GM23338 (cell line): ENCODE measurements at regions not wholly inside any gene's neighbourhood (a gene's known extent, or its start where the extent isn't known, plus 50 kb on each side); places are given as distances from the start of the nearest gene placed in this dataset.

Experiments used
- ATAC-seq: fragments of 200-7000 bp; cut with Tn5 transposase; 3 replicates; pipeline ENCODE4 v1.9.1; 2020
- DNase-seq: peaks from one replicate; pipeline ENCODE4 v3.0.0-alpha.2; 2015; ENCODE audit warnings: low spot score
- H2AFZ ChIP-seq: fragments of 200-600 bp; sonication (generic); 2 replicates; pipeline ENCODE4 v1.8.0; 2016; ENCODE audit warnings: antibody characterized with exemption, mild to moderate bottlenecking, moderate library complexity
- H3F3A ChIP-seq: fragments of 200-600 bp; sonication (generic); replicated peaks from 2 replicates; pipeline ENCODE4 v1.8.0; 2017; ENCODE audit warnings: antibody characterized with exemption, mixed run types, low read depth
- H3K27ac ChIP-seq: fragments of 200-600 bp; sonication (generic); 2 replicates; pipeline ENCODE4 v1.6.1; 2016; ENCODE audit warnings: low read depth
- H3K27me3 ChIP-seq: fragments of 200-600 bp; sonication (generic); 2 replicates; pipeline ENCODE4 v1.8.0; 2016; ENCODE audit warnings: mild to moderate bottlenecking, mixed run types, moderate library complexity; ENCODE audit not compliant: insufficient read depth
- H3K36me3 ChIP-seq: fragments of 200-600 bp; sonication (generic); 2 replicates; pipeline ENCODE4 v1.8.0; 2016; ENCODE audit warnings: mild to moderate bottlenecking; ENCODE audit not compliant: insufficient read depth
- H3K4me1 ChIP-seq: fragments of 200-600 bp; sonication (generic); 2 replicates; pipeline ENCODE4 v1.8.0; 2016; ENCODE audit warnings: mild to moderate bottlenecking, moderate library complexity; ENCODE audit not compliant: insufficient read depth
- H3K4me2 ChIP-seq: fragments of 200-600 bp; sonication (generic); 2 replicates; pipeline ENCODE4 v1.7.1; 2017; ENCODE audit warnings: mixed run types
- H3K4me3 ChIP-seq: fragments of 200-600 bp; sonication (generic); 2 replicates; pipeline ENCODE4 v1.6.1; 2016; ENCODE audit warnings: mixed run types
- H3K79me2 ChIP-seq: fragments of 200-600 bp; sonication (generic); replicated peaks from 2 replicates; pipeline ENCODE4 v1.8.0; 2017; ENCODE audit warnings: mild to moderate bottlenecking; ENCODE audit not compliant: insufficient read depth
- H3K9me2 ChIP-seq: fragments of 200-600 bp; sonication (generic); 2 replicates; pipeline ENCODE4 v1.8.0; 2017; ENCODE audit not compliant: insufficient read depth
- H4K20me1 ChIP-seq: fragments of 200-600 bp; sonication (generic); replicated peaks from 2 replicates; pipeline ENCODE4 v1.8.0; 2017; ENCODE audit warnings: mild to moderate bottlenecking; ENCODE audit not compliant: insufficient read depth
- H3K27ac Mint-ChIP-seq: 2 replicates; pipeline ENCODE4 v1.8.0; 2020; ENCODE audit warnings: inconsistent platforms, mild to moderate bottlenecking, moderate library complexity, mixed read lengths
- H3K27me3 Mint-ChIP-seq: 3 replicates; pipeline ENCODE4 v1.8.0; 2022; ENCODE audit warnings: low read depth, mild to moderate bottlenecking, moderate library complexity, mixed read lengths, inconsistent platforms; ENCODE audit not compliant: insufficient read depth, poor library complexity
- H3K36me3 Mint-ChIP-seq: 3 replicates; pipeline ENCODE4 v1.8.0; 2021; ENCODE audit warnings: low read depth, mild to moderate bottlenecking, inconsistent platforms, moderate library complexity, mixed read lengths
- H3K4me1 Mint-ChIP-seq: 3 replicates; pipeline ENCODE4 v1.8.0; 2020; ENCODE audit warnings: mild to moderate bottlenecking, inconsistent platforms, mixed read lengths
- H3K4me3 Mint-ChIP-seq: 3 replicates; pipeline ENCODE4 v1.8.0; 2021; ENCODE audit warnings: moderate library complexity, mild to moderate bottlenecking, inconsistent platforms, mixed read lengths
- H3K9me3 Mint-ChIP-seq: 3 replicates; pipeline ENCODE4 v1.8.0; 2020; ENCODE audit warnings: moderate library complexity, mild to moderate bottlenecking, inconsistent platforms, mixed read lengths
- CTCF ChIP-seq, 2 experiments: fragments of 200-600 bp in 1 of 2; sonication (generic) in 1 of 2; conservative IDR thresholded peaks; 2 replicates each; pipeline versions ENCODE4 v1.5.1 to v1.6.1; 2016 to 2017; ENCODE audit warnings: antibody characterized with exemption in 2 of 2, low read depth in 2 of 2, mild to moderate bottlenecking in 2 of 2, moderate library complexity in 1 of 2
- ETS1 ChIP-seq: IDR thresholded peaks from 2 replicates; pipeline ENCODE4 v1.6.1; 2016; ENCODE audit warnings: antibody characterized with exemption
- EZH2 ChIP-seq: fragments of 200-600 bp; sonication (generic); IDR thresholded peaks from one replicate; pipeline ENCODE4 v1.8.0; 2017; ENCODE audit warnings: antibody characterized with exemption, mild to moderate bottlenecking, low read depth; ENCODE audit not compliant: unreplicated experiment
- EZH2phosphoT487 ChIP-seq: fragments of 200-600 bp; sonication (generic); IDR thresholded peaks from one replicate; pipeline ENCODE4 v1.8.1; 2018; ENCODE audit warnings: antibody characterized with exemption; ENCODE audit not compliant: unreplicated experiment
- JUNB ChIP-seq: IDR thresholded peaks from one replicate; pipeline ENCODE4 v1.6.1; 2016; ENCODE audit warnings: antibody characterized with exemption; ENCODE audit not compliant: unreplicated experiment
- NANOG ChIP-seq: IDR thresholded peaks from 2 replicates; pipeline ENCODE4 v1.6.1; 2016; ENCODE audit warnings: antibody characterized with exemption, borderline replicate concordance
- POLR2AphosphoS5 ChIP-seq: IDR thresholded peaks from 2 replicates; pipeline ENCODE4 v1.6.1; 2016; ENCODE audit warnings: antibody characterized with exemption, low read depth
- REST ChIP-seq: IDR thresholded peaks from one replicate; pipeline ENCODE4 v1.6.1; 2018; ENCODE audit warnings: antibody characterized with exemption; ENCODE audit not compliant: unreplicated experiment
- STAT1 ChIP-seq: IDR thresholded peaks from one replicate; pipeline ENCODE4 v1.6.1; 2016; ENCODE audit warnings: antibody characterized with exemption; ENCODE audit not compliant: unreplicated experiment
- ZNF114 ChIP-seq: fragments of 250-450 bp; sonication (Bioruptor Pico); IDR thresholded peaks from 2 replicates; pipeline ENCODE4 v1.5.0; 2020; ENCODE audit warnings: mild to moderate bottlenecking, moderate library complexity
- ZNF331 ChIP-seq: fragments of 250-450 bp; sonication (Bioruptor Pico); IDR thresholded peaks from 2 replicates; pipeline ENCODE4 v1.5.0; 2020; ENCODE audit warnings: low read depth, mild to moderate bottlenecking, moderate library complexity

GRCh38 chr4:145276050-145276449 is 95.7 kb upstream of the OTUD4 start:
- no peak for TF ChIP-seq ZNF114 (CRISPR knock-in tag)
- TF ChIP-seq CTCF (conservative IDR thresholded peaks at IDR 0.05; ENCODE audit: low read depth in 2 of 2) = no peak
- no peak for TF ChIP-seq NANOG
- no peak for TF ChIP-seq EZH2phosphoT487
- TF ChIP-seq POLR2AphosphoS5 = no peak
- TF ChIP-seq EZH2 = no peak
- no peak for TF ChIP-seq JUNB
- TF ChIP-seq STAT1 = no peak
- TF ChIP-seq ZNF331 (CRISPR knock-in tag) = no peak
- TF ChIP-seq ETS1 = no peak
- TF ChIP-seq REST = no peak
- no peaks in the 10 kb centered on the region for H4K20me1 ChIP-seq
- H3K9me3 Mint-ChIP-seq = no peaks in the 10 kb centered on the region
- H3K9me2 ChIP-seq = 0 out of 2 replicates have a peak, but pooled peaks cover 2% of the 10 kb centered on the region
- no peak overlapping the region for H3K27ac ChIP-seq
- ATAC-seq = no peak
- no peak overlapping the region for H2AFZ ChIP-seq
- no peaks in the 10 kb centered on the region for H3K36me3 ChIP-seq
- H3K4me3 ChIP-seq = no peak overlapping the region
- H3K27me3 Mint-ChIP-seq = no peaks in the 10 kb centered on the region
- no peak overlapping the region for H3K27ac Mint-ChIP-seq
- H3K4me1 Mint-ChIP-seq = no peaks in the 10 kb centered on the region; the same call in 2 of the 3 replicates
- H3K4me3 Mint-ChIP-seq = no peak overlapping the region
- no peaks in the 10 kb centered on the region for H3K36me3 Mint-ChIP-seq
- H3K4me1 ChIP-seq = no peaks in the 10 kb centered on the region
- no peak overlapping the region for H3K4me2 ChIP-seq
- H3F3A ChIP-seq = no peaks in the 10 kb centered on the region
- H3K27me3 ChIP-seq = no peaks in the 10 kb centered on the region
- no peaks in the 10 kb centered on the region for H3K79me2 ChIP-seq
- no peak for DNase-seq
